GM12872 (cell line): ENCODE measurements at regions not wholly inside any gene's neighbourhood (a gene's known extent, or its start where the extent isn't known, plus 50 kb on each side); places are given as distances from the start of the nearest gene placed in this dataset.

ENCODE experiments used
- TF ChIP-seq, protein P1 (sequence below): IDR thresholded peaks from 3 replicates; pipeline ENCODE4 v1.5.1; 2011; ENCODE audit warnings: low read depth, mild to moderate bottlenecking, low read length, moderate library complexity; ENCODE audit not compliant: insufficient read depth

GRCh38 chr12:28811457-28811856 is 337.6 kb upstream of the FAR2 start:
- TF ChIP-seq, protein P1, sequence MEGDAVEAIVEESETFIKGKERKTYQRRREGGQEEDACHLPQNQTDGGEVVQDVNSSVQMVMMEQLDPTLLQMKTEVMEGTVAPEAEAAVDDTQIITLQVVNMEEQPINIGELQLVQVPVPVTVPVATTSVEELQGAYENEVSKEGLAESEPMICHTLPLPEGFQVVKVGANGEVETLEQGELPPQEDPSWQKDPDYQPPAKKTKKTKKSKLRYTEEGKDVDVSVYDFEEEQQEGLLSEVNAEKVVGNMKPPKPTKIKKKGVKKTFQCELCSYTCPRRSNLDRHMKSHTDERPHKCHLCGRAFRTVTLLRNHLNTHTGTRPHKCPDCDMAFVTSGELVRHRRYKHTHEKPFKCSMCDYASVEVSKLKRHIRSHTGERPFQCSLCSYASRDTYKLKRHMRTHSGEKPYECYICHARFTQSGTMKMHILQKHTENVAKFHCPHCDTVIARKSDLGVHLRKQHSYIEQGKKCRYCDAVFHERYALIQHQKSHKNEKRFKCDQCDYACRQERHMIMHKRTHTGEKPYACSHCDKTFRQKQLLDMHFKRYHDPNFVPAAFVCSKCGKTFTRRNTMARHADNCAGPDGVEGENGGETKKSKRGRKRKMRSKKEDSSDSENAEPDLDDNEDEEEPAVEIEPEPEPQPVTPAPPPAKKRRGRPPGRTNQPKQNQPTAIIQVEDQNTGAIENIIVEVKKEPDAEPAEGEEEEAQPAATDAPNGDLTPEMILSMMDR = no peak

- TF ChIP-seq, protein P1 = no peak
These were observed 334.8 kb upstream of the FAR2 start for GRCh38 chr12:28814246-28814645.

GRCh38 chr12:28817524-28817923 is 331.6 kb upstream of the FAR2 start:
- TF ChIP-seq, protein P1 = no peak

DNA sequence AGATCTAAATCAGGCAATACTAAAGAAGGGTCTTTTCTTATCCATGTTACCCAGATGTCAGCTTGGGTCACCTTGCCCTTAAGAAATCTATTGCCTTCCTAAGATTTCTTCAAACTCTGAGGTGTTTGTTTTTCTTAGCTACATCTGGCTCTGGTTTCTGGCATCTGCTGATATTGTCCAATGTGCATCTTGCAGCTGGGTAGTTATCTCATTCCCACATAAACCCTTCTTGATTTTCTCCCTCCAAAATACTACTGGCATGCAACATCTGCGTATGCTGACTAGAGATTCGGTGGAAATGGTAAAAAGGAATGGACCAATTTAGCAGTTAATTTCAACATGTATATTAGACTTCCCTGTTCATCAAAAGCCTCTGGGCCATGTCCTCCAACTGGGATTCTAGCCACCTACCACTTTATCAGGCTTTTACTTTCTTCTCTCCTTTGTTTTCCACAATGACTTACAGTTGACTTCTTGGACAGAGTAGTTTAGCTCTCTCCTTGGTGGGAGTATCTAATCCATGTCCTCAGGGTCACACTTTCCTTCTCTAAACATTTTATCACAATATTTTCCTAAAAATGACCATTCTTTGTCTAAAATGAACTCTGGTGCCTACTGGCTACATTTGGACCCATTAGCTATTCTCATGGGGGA is 324.8 kb upstream of the FAR2 start:
- TF ChIP-seq, protein P1 = no peak

DNA sequence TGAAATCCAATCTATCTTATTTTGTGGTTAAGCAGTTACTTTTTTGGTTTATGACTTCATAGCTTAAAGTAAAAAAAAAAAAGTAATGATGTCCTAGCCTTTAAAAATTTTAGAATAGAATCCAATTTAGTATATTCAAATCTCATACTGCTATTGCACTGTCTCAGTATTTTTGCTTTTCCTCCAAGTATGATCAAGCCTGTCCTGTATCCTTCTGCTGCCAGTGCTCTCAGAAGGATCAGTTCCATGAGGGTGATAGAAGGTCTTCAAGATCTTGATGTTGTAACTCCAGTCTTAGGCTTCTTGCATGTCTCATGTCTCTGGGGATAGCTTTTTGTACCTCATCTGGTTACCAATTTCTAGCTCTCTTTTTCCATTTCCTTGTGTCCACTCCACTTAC is 324.2 kb upstream of the FAR2 start:
- TF ChIP-seq, protein P1 = no peak

- TF ChIP-seq, protein P1 = no peak
These were observed 322.3 kb upstream of the FAR2 start for GRCh38 chr12:28826766-28827165.

DNA sequence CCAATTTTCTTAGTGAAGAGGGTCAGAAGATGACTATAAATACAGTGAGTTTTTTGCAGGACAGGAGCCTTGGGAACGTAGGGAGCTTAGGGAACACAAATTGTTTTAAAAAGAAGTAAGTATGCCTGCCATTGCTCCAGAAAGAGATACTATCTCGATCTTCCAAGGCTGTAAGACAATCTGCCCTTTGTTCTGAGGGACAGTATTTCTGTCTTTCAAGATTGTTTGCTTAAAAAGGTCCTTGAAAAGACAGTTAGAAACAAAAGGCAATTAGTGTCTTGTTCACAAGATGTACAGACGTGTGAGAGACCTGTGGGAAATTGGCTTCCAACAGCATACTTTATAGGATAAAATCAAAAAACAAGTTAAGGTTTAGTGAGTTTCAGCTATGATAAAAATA is 321.2 kb upstream of the FAR2 start:
- TF ChIP-seq, protein P1 = no peak
